ENCODE measurements at regions not wholly inside any gene's neighbourhood (a gene's known extent, or its start where the extent isn't known, plus 50 kb on each side); places are given as distances from the start of the nearest gene placed in this dataset.

- TF ChIP-seq CTCF (IDR thresholded peaks at IDR 0.05) (no peak), ZFX (IDR thresholded peaks at IDR 0.05; ENCODE audit: borderline replicate concordance) (no peak)
Observed at GRCh38 chr4:186445040-186445439, 110.3 kb downstream of the MTNR1A start.
